Glomerular visceral epithelial cell (primary cell): ENCODE measurements at regions not wholly inside any gene's neighbourhood (a gene's known extent, or its start where the extent isn't known, plus 50 kb on each side); places are given as distances from the start of the nearest gene placed in this dataset.
"Not testable (repeated sequence)": the region's sequence is repeated elsewhere in the genome, so short reads cannot be mapped to it uniquely, and the experiment has no call there.

Source experiments
- DNase-seq: peaks from one replicate; pipeline ENCODE4 v3.0.0-alpha.2; 2016; ENCODE audit errors: extremely low spot score

DNA sequence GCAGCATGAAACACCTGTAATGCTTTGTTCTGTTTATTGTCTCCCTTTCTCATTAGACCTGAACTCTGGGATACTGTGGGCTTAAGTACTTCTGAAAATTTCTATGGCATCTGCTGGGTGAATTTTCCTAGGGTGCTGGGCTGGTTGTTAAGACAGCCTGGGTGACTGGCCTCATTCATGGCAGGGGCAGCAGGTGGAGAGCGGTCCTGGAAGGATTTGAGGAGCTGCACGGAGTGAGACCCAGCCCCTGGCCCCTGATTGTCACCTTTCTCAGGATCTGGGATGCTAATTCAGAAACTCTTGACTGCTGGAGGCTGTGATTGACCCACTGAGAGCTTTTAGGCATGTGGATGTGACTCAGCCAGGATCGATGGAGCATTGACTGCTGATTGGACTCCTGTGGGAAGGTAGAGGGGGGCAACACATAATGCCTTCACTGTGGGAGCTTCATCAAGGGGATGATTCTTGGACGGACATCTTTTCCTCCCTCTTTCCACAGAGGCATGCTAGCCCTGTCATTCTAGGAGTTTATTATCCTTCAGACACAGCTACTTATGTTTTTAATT lies 252.0 kb downstream of the GOLGA6L6 start:
- DNase-seq, result not testable (repeated sequence)

DNA sequence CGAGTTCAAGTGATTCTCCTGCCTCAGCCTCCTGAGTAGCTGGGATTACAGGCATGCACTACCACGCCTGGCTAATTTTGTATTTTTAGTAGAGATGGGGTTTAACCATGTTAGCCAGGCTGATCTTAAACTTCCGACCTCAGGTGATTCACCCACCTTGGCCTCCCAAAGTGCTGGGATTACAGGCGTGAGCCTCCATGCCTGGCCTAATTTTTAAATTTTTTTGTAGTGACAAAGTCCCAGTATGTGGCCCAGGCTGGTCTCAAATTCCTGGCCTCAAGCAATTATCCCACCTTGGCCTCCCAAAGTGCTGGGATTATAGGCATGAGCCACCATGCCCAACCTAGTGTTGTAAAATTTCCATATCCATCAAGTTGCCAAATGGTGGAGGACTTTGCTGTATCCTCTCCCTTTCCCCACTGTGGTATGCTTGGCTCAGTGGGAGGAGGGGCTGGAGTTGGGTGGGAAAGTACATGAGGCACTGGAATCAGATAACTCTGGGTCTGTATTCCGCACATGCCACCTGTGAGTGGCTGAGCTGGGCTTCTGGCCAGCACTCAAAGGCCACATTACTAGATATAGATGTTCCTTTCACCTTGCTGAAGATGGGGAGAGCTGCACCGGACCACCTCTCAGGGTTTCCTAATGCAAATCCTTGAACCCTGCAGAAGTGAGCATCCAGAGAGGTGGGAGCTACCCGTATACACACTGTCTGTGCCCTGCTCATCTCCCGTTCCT lies 252.6 kb downstream of the GOLGA6L6 start:
- not testable (repeated sequence) for DNase-seq

DNA sequence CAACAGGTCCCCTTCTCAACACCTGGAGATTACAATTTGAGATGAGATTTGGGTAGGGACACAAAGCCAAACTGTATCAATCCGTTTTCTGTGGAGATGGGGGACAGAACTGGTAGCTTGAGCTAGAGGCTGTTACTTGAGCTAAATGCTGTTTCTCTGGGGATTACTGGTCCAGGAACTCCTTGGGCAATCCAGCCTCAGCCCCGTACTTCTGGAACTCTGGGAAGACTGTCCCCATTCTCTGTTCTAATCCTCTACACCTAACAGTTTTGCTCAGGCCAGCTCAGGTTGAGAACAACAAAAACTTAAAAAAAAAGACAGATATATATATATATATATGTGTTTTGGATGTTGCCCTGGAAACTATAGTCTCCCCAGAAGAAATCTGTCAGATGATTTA lies 255.0 kb downstream of the GOLGA6L6 start:
- not testable (repeated sequence) for DNase-seq

DNA sequence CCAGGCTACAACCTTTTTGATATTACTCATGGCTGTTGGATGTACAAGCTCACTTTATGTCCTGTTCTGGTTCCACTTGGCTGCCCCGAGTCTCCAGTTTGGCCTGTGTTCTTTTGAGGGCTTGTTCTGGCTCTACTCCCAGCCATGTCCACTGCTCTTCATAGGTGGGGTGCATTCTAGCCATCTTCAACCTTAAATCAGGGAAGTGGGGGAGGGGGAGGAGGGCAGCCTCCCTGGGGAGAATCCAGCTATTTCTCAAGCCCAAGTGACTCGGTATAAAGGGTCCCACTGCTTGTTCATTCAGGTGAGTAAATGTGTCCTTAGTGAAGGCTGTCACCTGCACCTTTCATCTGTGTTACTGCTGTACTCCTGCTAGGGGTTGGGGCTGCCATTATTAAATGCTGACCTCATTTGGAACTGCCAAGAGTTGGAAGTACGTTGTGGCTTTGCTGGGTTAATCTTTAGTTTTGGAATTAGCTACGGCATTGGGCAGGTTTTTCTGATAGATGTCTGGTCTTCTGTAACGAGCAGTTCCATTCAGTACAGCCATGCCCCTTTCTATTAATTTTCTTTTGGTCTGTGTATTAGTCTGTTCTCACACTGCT lies 255.8 kb downstream of the GOLGA6L6 start:
- not testable (repeated sequence) for DNase-seq

DNA sequence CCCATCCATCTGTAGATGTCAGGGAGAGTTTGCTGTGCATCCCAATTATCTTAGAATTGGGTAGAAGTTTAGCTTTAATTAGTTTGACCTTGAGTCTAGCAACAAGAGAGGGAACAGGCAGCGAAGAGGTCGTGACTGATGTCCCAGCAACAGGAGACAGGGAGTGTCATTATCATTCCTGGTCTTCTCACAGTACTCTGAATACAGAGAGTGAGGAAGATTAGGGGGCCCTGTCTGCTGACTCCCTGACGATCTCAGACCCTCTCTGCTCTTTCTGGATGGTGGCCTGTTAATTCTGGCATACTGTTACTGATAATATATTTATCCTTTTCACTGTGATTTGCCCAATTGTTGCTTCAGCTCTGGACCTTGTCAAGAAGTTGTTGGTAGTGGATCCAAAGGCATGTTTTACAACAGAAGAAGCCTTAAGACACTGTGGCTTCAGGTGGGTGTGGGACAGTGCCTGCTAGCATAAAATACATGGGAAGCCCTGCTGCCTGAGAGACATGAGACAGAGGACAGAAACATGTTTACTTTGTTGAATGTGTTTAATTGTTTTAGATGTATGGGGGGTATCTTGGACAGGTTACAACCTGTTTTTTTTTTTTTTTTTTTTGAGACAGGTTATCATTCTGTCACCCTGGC lies 256.6 kb downstream of the GOLGA6L6 start:
- DNase-seq, result not testable (repeated sequence)

- not testable (repeated sequence) for DNase-seq
These were observed 257.9 kb downstream of the GOLGA6L6 start for GRCh38 chr15:20283651-20284050.

DNA sequence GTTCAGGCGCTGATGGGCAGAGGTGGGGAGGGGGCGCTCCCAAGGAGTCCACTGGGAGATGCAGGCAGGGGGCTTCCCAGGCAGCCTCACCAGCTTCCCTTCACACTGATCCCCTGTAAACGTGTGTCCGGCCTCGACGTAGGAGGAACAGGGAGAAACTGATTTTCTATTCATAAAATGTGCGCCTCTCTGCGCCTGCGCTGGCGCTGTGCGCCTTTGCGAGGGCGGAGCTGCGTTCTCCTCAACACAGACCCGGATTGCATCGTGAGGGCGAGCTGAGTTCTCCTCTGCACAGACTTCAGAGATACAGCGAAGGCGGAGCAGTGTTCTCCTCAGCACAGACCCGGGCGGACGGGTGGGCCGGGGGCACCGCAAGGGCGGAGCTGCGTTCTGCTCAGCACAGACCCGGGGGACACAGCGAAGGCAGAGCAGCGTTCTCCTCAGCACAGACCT lies 259.1 kb downstream of the GOLGA6L6 start:
- DNase-seq, result not testable (repeated sequence)

DNA sequence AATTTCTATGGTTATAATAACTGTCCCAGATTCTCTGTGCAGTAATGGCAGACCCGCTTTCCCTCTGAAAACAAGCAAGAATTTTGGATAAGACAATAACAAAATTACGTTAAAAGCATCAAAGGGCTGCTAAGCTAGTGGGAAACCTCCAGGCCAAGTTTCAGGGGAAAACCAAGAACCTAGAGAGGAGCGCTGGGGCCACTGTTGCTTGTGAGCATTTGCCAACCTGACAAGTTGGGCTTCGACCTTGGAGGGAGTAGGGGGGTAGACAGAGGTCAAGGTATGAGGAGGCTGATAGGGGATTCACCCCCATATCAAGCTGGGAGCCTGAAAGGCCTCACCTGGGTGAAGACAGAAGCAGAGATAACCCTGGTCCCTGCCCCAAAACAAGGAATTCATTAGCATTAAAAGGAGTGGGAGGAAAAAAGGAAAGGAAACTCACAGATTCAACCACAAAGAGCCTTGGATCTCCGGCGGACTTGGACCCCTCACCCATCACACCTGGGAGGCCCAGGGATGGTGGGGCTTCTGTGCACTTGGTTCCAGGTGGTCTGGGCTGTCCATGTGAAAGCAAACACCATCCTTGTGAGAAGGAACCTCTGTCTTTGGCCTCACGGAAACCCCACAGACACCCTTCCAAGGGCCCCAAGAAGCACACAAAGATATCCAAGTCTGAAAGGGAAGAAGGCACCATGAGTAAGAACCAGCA lies 259.9 kb downstream of the GOLGA6L6 start:
- DNase-seq, result not testable (repeated sequence)

GRCh38 chr15:20280933-20281463 lies 260.6 kb downstream of the GOLGA6L6 start:
- no peak for DNase-seq

DNA sequence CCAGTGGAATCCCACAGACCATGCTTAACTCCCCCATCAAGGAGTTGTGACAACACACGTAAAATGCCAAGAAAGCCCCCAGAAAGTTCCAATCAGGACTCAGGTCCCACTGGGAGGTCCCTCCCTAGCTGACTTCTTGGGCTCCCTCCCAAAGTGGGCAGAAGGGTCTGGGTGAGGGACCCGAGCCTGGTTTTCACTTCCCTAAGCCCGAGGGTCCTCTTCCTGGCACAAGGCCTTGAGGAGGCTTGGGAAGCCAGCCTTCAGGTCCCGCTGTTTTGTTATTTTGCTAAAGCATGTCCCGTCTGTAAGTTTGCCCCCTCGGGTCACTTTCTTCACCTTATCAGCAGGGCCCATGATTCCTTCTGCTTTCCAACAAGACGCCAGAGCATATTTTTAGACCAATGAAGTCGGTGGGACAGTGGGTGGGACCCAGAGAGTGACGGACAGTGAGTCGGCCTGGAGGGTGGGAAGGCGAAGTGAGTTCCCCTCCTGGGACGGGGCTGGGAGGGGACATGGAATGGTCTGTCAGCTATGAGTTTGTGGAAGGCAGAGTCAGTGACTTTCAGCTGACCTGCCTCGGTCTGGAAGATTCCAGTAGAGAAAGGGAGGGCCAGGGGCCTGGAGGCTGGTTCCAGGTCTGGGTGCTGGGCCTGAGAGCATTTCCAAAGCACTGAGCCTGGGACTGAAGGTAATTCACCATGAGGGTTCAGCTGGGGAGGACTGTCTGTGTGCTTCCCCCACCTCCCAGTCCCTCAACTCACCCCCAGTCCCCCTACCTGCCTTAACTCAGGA lies 261.3 kb downstream of the GOLGA6L6 start:
- DNase-seq, result not testable (repeated sequence)

GRCh38 chr15:20279056-20279455 lies 262.5 kb downstream of the GOLGA6L6 start:
- DNase-seq, result not testable (repeated sequence)

DNA sequence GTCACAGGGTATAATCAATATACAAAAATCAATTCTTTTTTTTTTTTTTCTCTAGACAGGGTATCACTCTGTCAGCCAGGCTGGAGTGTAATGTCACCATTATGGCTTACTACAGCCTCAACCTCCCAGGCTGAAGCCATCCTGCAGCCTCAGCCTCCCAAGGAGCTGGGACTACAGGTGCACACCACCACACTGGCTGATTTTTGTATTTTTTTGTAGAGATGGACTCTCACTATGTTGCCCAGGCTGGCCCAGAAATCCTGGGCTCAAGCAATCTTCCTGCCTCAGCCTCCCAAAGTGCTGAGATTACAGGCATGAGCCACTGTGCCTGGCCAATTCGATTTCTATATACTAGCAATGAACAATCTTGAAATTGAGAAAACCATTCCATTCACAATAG lies 263.2 kb downstream of the GOLGA6L6 start:
- not testable (repeated sequence) for DNase-seq

DNA sequence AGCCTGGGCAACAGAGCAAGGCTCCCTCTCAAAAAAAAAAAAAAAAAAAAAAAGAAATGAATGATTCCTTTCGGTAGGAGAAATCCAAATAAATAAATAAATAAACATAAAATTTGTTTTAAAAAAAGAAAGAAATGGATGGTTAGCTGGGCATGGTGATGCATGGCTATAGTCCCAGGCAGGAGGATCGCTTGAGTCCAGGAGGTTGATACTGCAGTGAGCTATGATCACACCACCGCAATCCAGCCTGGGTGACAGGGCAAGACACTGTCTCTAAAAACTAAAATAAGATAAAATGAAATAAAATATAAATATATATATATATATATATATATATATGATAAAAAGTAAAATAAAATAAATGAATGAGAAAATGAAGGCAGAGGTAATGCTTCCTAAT lies 264.1 kb downstream of the GOLGA6L6 start:
- DNase-seq, result not testable (repeated sequence)

- not testable (repeated sequence) for DNase-seq
These were observed 265.1 kb downstream of the GOLGA6L6 start for GRCh38 chr15:20276312-20277114.

- not testable (repeated sequence) for DNase-seq
These were observed 266.1 kb downstream of the GOLGA6L6 start for GRCh38 chr15:20275373-20275967.

- no peak for DNase-seq
These were observed 269.0 kb downstream of the GOLGA6L6 start for GRCh38 chr15:20272422-20273184.

DNA sequence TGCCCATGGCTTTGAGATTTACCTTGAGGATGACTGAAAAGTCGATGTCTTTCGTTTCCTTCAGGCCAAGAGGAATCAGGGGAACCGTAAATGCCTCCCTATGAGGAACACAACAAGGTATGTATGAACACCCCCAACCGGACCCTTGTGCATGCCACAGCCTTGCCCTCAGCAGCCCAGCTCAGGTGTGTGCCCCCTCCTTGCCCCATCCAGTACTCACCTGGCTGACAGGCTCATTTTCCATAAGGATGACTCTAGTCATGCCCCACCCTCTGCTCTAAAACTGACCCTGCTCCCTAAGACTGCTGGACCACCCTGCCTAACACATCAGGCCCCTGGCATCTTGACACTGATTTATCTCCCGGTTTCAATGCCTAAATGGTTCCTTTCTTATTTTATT lies 270.0 kb downstream of the GOLGA6L6 start:
- DNase-seq, result no peak

DNA sequence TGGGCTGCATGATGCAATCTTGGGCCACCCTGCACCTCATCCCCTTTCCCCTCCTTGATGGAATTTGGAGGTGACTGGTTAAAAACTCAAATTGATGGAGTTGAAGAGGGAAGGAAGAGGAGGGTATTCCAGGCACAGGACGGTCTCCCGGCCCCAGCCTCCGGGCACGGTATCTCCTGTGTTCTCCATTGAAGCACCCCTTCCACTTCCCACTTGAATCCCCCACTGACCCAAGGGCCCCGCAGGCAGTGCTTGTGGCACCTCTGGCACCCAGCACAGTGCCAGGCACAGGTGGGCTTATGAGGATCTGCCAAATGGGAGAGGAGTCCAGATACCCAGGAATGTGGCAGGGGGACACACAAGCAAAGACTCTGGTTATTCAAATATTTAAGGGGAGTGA lies 271.6 kb downstream of the GOLGA6L6 start:
- not testable (repeated sequence) for DNase-seq

- not testable (repeated sequence) for DNase-seq
These were observed 273.6 kb downstream of the GOLGA6L6 start for GRCh38 chr15:20267996-20268395.
